ENCODE measurements at regions not wholly inside any gene's neighbourhood (a gene's known extent, or its start where the extent isn't known, plus 50 kb on each side); places are given as distances from the start of the nearest gene placed in this dataset.

- no peaks in the 10 kb centered on the region for H3K4me1 ChIP-seq (ENCODE audit: control insufficient read depth, insufficient read depth, low read length, poor library complexity, severe bottlenecking)
- no peak overlapping the region for H3K27ac ChIP-seq (ENCODE audit: insufficient read depth, low read length, poor library complexity, severe bottlenecking)
- DNase-seq = no peak
- H3K4me3 ChIP-seq (ENCODE audit: insufficient read depth, low read depth, low read length, poor library complexity, severe bottlenecking) = no peak overlapping the region
- no peaks in the 10 kb centered on the region for H3K36me3 ChIP-seq (ENCODE audit: control insufficient read depth, insufficient read depth, low read length)
- no peaks in the 10 kb centered on the region for H3K9me3 ChIP-seq (ENCODE audit: control insufficient read depth, low read length)
- H3K27me3 ChIP-seq (replicated peaks; ENCODE audit: control insufficient read depth, insufficient read depth, low read length, poor library complexity, severe bottlenecking) = no peaks in the 10 kb centered on the region
Measured at GRCh38 chr11:122167100-122167499, 51.1 kb upstream of the BLID start.

GRCh38 chr11:122165607-122166371 is 49.8 kb upstream of the BLID start:
- DNase-seq = no peak
- no peaks in the 10 kb centered on the region for H3K36me3 ChIP-seq (ENCODE audit: control insufficient read depth, insufficient read depth, low read length)
- H3K4me3 ChIP-seq (ENCODE audit: insufficient read depth, low read depth, low read length, poor library complexity, severe bottlenecking) = no peak overlapping the region
- H3K27ac ChIP-seq (ENCODE audit: insufficient read depth, low read length, poor library complexity, severe bottlenecking) = no peak overlapping the region
- no peaks in the 10 kb centered on the region for H3K4me1 ChIP-seq (ENCODE audit: control insufficient read depth, insufficient read depth, low read length, poor library complexity, severe bottlenecking)
- H3K27me3 ChIP-seq (replicated peaks; ENCODE audit: control insufficient read depth, insufficient read depth, low read length, poor library complexity, severe bottlenecking) = no peaks in the 10 kb centered on the region
- H3K9me3 ChIP-seq (ENCODE audit: control insufficient read depth, low read length) = no peaks in the 10 kb centered on the region

Measured in effector memory CD4-positive, alpha-beta T cell (primary cell).